Stimulated activated CD8-positive, alpha-beta memory T cell treated with anti-CD3 and anti-CD28 coated beads, Interleukin-2, amount 100 ng/mL, for 48 hours (primary cell): ENCODE measurements at regions not wholly inside any gene's neighbourhood (a gene's known extent, or its start where the extent isn't known, plus 50 kb on each side); places are given as distances from the start of the nearest gene placed in this dataset.

Source experiments
- DNase-seq, 2 donors: peaks; one replicate each; pipeline ENCODE4 v3.0.0-alpha.2; 2020; ENCODE audit warnings: low read depth in 2 of 2

- DNase-seq: no peak
These were observed 60.1 kb downstream of the NABP1 start for GRCh38 chr2:191738003-191738402.

GRCh38 chr2:191738667-191739066 is 60.7 kb downstream of the NABP1 start:
- no peak for DNase-seq

- DNase-seq: no peak
These were observed 61.3 kb downstream of the NABP1 start for GRCh38 chr2:191739194-191739593.

GRCh38 chr2:191740016-191740419 is 62.1 kb downstream of the NABP1 start:
- DNase-seq: no peak

GRCh38 chr2:191740759-191741158 is 62.8 kb downstream of the NABP1 start:
- no peak for DNase-seq

GRCh38 chr2:191746346-191747169 is 68.6 kb downstream of the NABP1 start:
- DNase-seq: no peak

- no peak for DNase-seq
These were observed 69.2 kb downstream of the NABP1 start for GRCh38 chr2:191747170-191747530.

- DNase-seq: no peak
These were observed 70.1 kb downstream of the NABP1 start for GRCh38 chr2:191748059-191748461.

GRCh38 chr2:191748528-191749180 is 70.7 kb downstream of the NABP1 start:
- no peak for DNase-seq

GRCh38 chr2:191749181-191749540 is 71.2 kb downstream of the NABP1 start:
- no peak for DNase-seq

- DNase-seq: no peak
These were observed 76.2 kb downstream of the NABP1 start for GRCh38 chr2:191754103-191754502.

- DNase-seq: no peak
These were observed 78.8 kb downstream of the NABP1 start for GRCh38 chr2:191756761-191757160.

- no peak for DNase-seq
These were observed 79.3 kb downstream of the NABP1 start for GRCh38 chr2:191757208-191757607.

GRCh38 chr2:191758518-191759507 is 80.9 kb downstream of the NABP1 start:
- peak; percentile 23 to 37 for DNase-seq

GRCh38 chr2:191759680-191760079 is 81.7 kb downstream of the NABP1 start:
- no peak for DNase-seq

- no peak for DNase-seq
These were observed 82.8 kb downstream of the NABP1 start for GRCh38 chr2:191760655-191761262.

- DNase-seq: no peak
These were observed 73.8 kb downstream of the CAVIN2 start for GRCh38 chr2:191773136-191773535.

GRCh38 chr2:191777351-191777750 is 69.5 kb downstream of the CAVIN2 start:
- DNase-seq: no peak

- DNase-seq: no peak
These were observed 68.8 kb downstream of the CAVIN2 start for GRCh38 chr2:191778041-191778440.

- no peak for DNase-seq
These were observed 64.5 kb downstream of the CAVIN2 start for GRCh38 chr2:191782351-191782750.

GRCh38 chr2:191783416-191783815 is 63.5 kb downstream of the CAVIN2 start:
- no peak for DNase-seq
